GM23338 (cell line): ENCODE measurements at regions not wholly inside any gene's neighbourhood (a gene's known extent, or its start where the extent isn't known, plus 50 kb on each side); places are given as distances from the start of the nearest gene placed in this dataset.

ENCODE experiments used
- CREB1 ChIP-seq: fragments of 250-450 bp; sonication (Bioruptor Pico); IDR thresholded peaks from 2 replicates; pipeline ENCODE4 v1.5.0; 2020; ENCODE audit warnings: low read depth, mild to moderate bottlenecking, moderate library complexity
- JUNB ChIP-seq: IDR thresholded peaks from one replicate; pipeline ENCODE4 v1.6.1; 2016; ENCODE audit warnings: antibody characterized with exemption; ENCODE audit not compliant: unreplicated experiment
- REST ChIP-seq: IDR thresholded peaks from one replicate; pipeline ENCODE4 v1.6.1; 2018; ENCODE audit warnings: antibody characterized with exemption; ENCODE audit not compliant: unreplicated experiment
- TF ChIP-seq, protein P1 (sequence below), 2 experiments: fragments of 200-600 bp in 1 of 2; sonication (generic) in 1 of 2; conservative IDR thresholded peaks; 2 replicates each; pipeline versions ENCODE4 v1.5.1 to v1.6.1; 2016 to 2017; ENCODE audit warnings: antibody characterized with exemption in 2 of 2, low read depth in 2 of 2, mild to moderate bottlenecking in 2 of 2, moderate library complexity in 1 of 2

DNA sequence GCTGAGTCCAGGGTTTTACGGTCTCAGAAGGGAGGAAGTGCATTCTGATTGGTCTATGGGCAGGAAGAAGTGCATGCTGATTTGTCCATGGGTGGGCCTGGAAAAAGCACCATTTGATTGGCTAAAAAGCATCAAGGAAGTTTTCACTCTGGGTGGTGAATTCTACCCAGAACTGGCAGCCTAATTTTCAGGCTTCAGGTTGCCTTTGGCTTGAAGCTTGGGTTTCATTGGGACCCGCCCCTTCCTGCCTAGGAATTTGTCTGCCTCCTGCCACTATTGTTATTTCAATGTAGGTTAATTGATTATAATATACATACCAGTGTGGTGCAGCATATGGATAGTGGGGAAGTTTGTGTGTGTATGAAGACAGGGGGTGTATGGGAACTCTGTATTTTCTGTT lies 1355.9 kb downstream of the SI start:
- TF ChIP-seq, protein P1, sequence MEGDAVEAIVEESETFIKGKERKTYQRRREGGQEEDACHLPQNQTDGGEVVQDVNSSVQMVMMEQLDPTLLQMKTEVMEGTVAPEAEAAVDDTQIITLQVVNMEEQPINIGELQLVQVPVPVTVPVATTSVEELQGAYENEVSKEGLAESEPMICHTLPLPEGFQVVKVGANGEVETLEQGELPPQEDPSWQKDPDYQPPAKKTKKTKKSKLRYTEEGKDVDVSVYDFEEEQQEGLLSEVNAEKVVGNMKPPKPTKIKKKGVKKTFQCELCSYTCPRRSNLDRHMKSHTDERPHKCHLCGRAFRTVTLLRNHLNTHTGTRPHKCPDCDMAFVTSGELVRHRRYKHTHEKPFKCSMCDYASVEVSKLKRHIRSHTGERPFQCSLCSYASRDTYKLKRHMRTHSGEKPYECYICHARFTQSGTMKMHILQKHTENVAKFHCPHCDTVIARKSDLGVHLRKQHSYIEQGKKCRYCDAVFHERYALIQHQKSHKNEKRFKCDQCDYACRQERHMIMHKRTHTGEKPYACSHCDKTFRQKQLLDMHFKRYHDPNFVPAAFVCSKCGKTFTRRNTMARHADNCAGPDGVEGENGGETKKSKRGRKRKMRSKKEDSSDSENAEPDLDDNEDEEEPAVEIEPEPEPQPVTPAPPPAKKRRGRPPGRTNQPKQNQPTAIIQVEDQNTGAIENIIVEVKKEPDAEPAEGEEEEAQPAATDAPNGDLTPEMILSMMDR (conservative IDR thresholded peaks at IDR 0.05; ENCODE audit: low read depth in 2 of 2), result no peak
- no peak for TF ChIP-seq REST
- TF ChIP-seq CREB1 (CRISPR knock-in tag), result no peak
- no peak for TF ChIP-seq JUNB
